Testis (tissue), 2 donors: ENCODE measurements at regions not wholly inside any gene's neighbourhood (a gene's known extent, or its start where the extent isn't known, plus 50 kb on each side); places are given as distances from the start of the nearest gene placed in this dataset.

Source experiments
- DNase-seq: peaks from one replicate; pipeline ENCODE4 v3.0.0-alpha.2; 2019
- H3K27ac ChIP-seq, 2 donors: fragments of 200-600 bp; sonication (generic); one replicate each; pipeline ENCODE4 v1.5.1; 2019
- H3K27me3 ChIP-seq: fragments of 200-600 bp; sonication (generic); one replicate; pipeline ENCODE4 v1.5.1; 2019
- H3K36me3 ChIP-seq: fragments of 200-600 bp; sonication (generic); one replicate; pipeline ENCODE4 v1.5.1; 2017; ENCODE audit warnings: low read depth; ENCODE audit errors: missing control alignments
- H3K4me1 ChIP-seq: fragments of 200-600 bp; sonication (generic); one replicate; pipeline ENCODE4 v1.5.1; 2019
- H3K4me3 ChIP-seq, 2 donors: fragments of 200-600 bp; sonication (generic); one replicate each; pipeline ENCODE4 v1.5.1; 2017 to 2019
- H3K9me3 ChIP-seq: fragments of 200-600 bp; sonication (generic); one replicate; pipeline ENCODE4 v1.5.1; 2017
- CTCF ChIP-seq, 3 experiments: fragments of 450-650 bp in 2 of 3; fragments of 200-600 bp in 1 of 3; sonication (generic) in 1 of 3; IDR thresholded peaks; one replicate each; pipeline ENCODE4 v1.5.1; 2016 to 2019; ENCODE audit warnings: antibody characterized with exemption in 3 of 3, mild to moderate bottlenecking in 2 of 3, moderate library complexity in 1 of 3
- POLR2A ChIP-seq: fragments of 450-650 bp; IDR thresholded peaks from one replicate; pipeline ENCODE4 v1.6.1; 2017; ENCODE audit warnings: antibody characterized with exemption, mild to moderate bottlenecking, moderate library complexity
- WGBS, 2 donors: methylation state at CpG; one replicate each; pipeline ENCODE4 v1.1.5; 2018; 5-methylcytosine and 5-hydroxymethylcytosine counted together
- intact Hi-C: fragments of 100-400 bp; cut with DNase I; formaldehyde crosslinking; loops from one replicate; pipeline ENCODE4 v1.15.1; 2023; ENCODE audit warnings: low total_unique reads

GRCh38 chr11:128029219-128029722 lies 558.1 kb downstream of the ETS1 start:
- 19 to 44% methylated on average over 1 of the region's 1 CpG for WGBS, 2 donors
- TF ChIP-seq POLR2A (no peak), CTCF (IDR thresholded peaks at IDR 0.05) (no peak)
- intact Hi-C loops = no loop called here

GRCh38 chr11:128026596-128026995 lies 560.8 kb downstream of the ETS1 start:
- Histone ChIP-seq H3K27ac (no peak overlapping the region), H3K36me3 (no peaks in the 10 kb centered on the region), H3K4me3 (no peak overlapping the region), H3K9me3 (no peaks in the 10 kb centered on the region), H3K27me3 (no peaks in the 10 kb centered on the region), H3K4me1 (no peaks in the 10 kb centered on the region)
- DNase-seq = no peak
- intact Hi-C loops = no loop called here
- 49 to 56% methylated on average over 6 of the region's 6 CpGs for WGBS, 2 donors
- TF ChIP-seq POLR2A (no peak), CTCF (IDR thresholded peaks at IDR 0.05) (no peak)

More at GRCh38 chr11:128029219-128029722, 558.1 kb downstream of the ETS1 start:
- no peaks in the 10 kb centered on the region for H3K27me3 ChIP-seq
- no peak overlapping the region for H3K4me3 ChIP-seq
- no peaks in the 10 kb centered on the region for H3K4me1 ChIP-seq
- DNase-seq = no peak
- H3K36me3 ChIP-seq = no peaks in the 10 kb centered on the region
- H3K27ac ChIP-seq = no peak overlapping the region
- H3K9me3 ChIP-seq = no peaks in the 10 kb centered on the region

- no peak overlapping the region for H3K27ac ChIP-seq
- no peaks in the 10 kb centered on the region for H3K36me3 ChIP-seq
- intact Hi-C loops = no loop called here
- H3K27me3 ChIP-seq = no peaks in the 10 kb centered on the region
- DNase-seq = no peak
- no peaks in the 10 kb centered on the region for H3K4me1 ChIP-seq
- no peak for TF ChIP-seq POLR2A
- TF ChIP-seq CTCF (IDR thresholded peaks at IDR 0.05) = no peak
- no peaks in the 10 kb centered on the region for H3K9me3 ChIP-seq
- no peak overlapping the region for H3K4me3 ChIP-seq
Measured at GRCh38 chr11:128022761-128023160, 564.6 kb downstream of the ETS1 start.

- intact Hi-C loops = no loop called here
- Histone ChIP-seq H3K4me1 (no peaks in the 10 kb centered on the region), H3K36me3 (no peaks in the 10 kb centered on the region), H3K27ac (no peak overlapping the region), H3K4me3 (no peak overlapping the region), H3K27me3 (no peaks in the 10 kb centered on the region), H3K9me3 (no peaks in the 10 kb centered on the region)
- TF ChIP-seq POLR2A = no peak
- WGBS, 2 donors = 73 to 91% methylated on average over 3 of the region's 3 CpGs
- no peak for DNase-seq
Measured at GRCh38 chr11:128022007-128022368, 565.4 kb downstream of the ETS1 start.

GRCh38 chr11:128021349-128022006 lies 565.9 kb downstream of the ETS1 start:
- H3K4me1 ChIP-seq = no peaks in the 10 kb centered on the region
- no peaks in the 10 kb centered on the region for H3K9me3 ChIP-seq
- H3K27ac ChIP-seq = no peak overlapping the region
- no peak for DNase-seq
- intact Hi-C loops = no loop called here
- 64 to 75% methylated on average over 5 of the region's 5 CpGs for WGBS, 2 donors
- no peaks in the 10 kb centered on the region for H3K36me3 ChIP-seq
- H3K4me3 ChIP-seq = no peak overlapping the region
- no peaks in the 10 kb centered on the region for H3K27me3 ChIP-seq
- TF ChIP-seq POLR2A = no peak
- no peak for TF ChIP-seq CTCF (IDR thresholded peaks at IDR 0.05)
